SK-N-SH (cell line): ENCODE measurements at regions not wholly inside any gene's neighbourhood (a gene's known extent, or its start where the extent isn't known, plus 50 kb on each side); places are given as distances from the start of the nearest gene placed in this dataset.

ENCODE experiments used
- RAD21 ChIP-seq: IDR thresholded peaks from 2 replicates; pipeline ENCODE4 v1.6.1; 2012; ENCODE audit warnings: mild to moderate bottlenecking, low read length
- TF ChIP-seq, protein P1 (sequence below): fragments of 200-600 bp; sonication (generic); IDR thresholded peaks from 2 replicates; pipeline ENCODE4 v1.6.1; 2017; ENCODE audit warnings: antibody characterized with exemption, mild to moderate bottlenecking, moderate library complexity
- TF ChIP-seq, protein P2 (sequence below): IDR thresholded peaks from 2 replicates; pipeline ENCODE4 v1.4.0; 2012; ENCODE audit warnings: low read depth

- TF ChIP-seq, protein P1, sequence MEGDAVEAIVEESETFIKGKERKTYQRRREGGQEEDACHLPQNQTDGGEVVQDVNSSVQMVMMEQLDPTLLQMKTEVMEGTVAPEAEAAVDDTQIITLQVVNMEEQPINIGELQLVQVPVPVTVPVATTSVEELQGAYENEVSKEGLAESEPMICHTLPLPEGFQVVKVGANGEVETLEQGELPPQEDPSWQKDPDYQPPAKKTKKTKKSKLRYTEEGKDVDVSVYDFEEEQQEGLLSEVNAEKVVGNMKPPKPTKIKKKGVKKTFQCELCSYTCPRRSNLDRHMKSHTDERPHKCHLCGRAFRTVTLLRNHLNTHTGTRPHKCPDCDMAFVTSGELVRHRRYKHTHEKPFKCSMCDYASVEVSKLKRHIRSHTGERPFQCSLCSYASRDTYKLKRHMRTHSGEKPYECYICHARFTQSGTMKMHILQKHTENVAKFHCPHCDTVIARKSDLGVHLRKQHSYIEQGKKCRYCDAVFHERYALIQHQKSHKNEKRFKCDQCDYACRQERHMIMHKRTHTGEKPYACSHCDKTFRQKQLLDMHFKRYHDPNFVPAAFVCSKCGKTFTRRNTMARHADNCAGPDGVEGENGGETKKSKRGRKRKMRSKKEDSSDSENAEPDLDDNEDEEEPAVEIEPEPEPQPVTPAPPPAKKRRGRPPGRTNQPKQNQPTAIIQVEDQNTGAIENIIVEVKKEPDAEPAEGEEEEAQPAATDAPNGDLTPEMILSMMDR = no peak
- TF ChIP-seq, protein P2, sequence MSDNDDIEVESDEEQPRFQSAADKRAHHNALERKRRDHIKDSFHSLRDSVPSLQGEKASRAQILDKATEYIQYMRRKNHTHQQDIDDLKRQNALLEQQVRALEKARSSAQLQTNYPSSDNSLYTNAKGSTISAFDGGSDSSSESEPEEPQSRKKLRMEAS = no peak
- no peak for TF ChIP-seq RAD21
These were observed 677.2 kb downstream of the FAM181B start for GRCh38 chr11:82056450-82056849.
